ENCODE measurements at regions not wholly inside any gene's neighbourhood (a gene's known extent, or its start where the extent isn't known, plus 50 kb on each side); places are given as distances from the start of the nearest gene placed in this dataset.

GRCh38 chr1:221012120-221012519 lies 132.9 kb downstream of the HLX start:
- no peak for TF ChIP-seq CTCF (IDR thresholded peaks at IDR 0.05; ENCODE audit: low read depth, low read length)
- H3K27me3 ChIP-seq (ENCODE audit: insufficient read depth, low read depth, severe bottlenecking) = no peaks in the 10 kb centered on the region
- H3K9me3 ChIP-seq (ENCODE audit: severe bottlenecking) = no peaks in the 10 kb centered on the region

GRCh38 chr1:221013691-221014660 lies 134.7 kb downstream of the HLX start:
- DNase-seq = no peak
- Histone ChIP-seq H3K4me3 (ENCODE audit: low read depth, low read length) (no peak overlapping the region), H3K27ac (no peak overlapping the region), H3K27me3 (ENCODE audit: insufficient read depth, low read depth, severe bottlenecking) (no peaks in the 10 kb centered on the region), H3K36me3 (no peaks in the 10 kb centered on the region), H3K9me3 (ENCODE audit: severe bottlenecking) (no peaks in the 10 kb centered on the region)
- TF ChIP-seq CTCF (IDR thresholded peaks at IDR 0.05; ENCODE audit: low read depth, low read length) = no peak

More at GRCh38 chr1:221012120-221012519, 132.9 kb downstream of the HLX start:
- Histone ChIP-seq H3K27ac (no peak overlapping the region), H3K4me3 (ENCODE audit: low read depth, low read length) (no peak overlapping the region), H3K36me3 (no peaks in the 10 kb centered on the region)
- DNase-seq = no peak

- Histone ChIP-seq H3K9me3 (ENCODE audit: severe bottlenecking) (no peaks in the 10 kb centered on the region), H3K4me3 (ENCODE audit: low read depth, low read length) (no peak overlapping the region), H3K27me3 (ENCODE audit: insufficient read depth, low read depth, severe bottlenecking) (no peaks in the 10 kb centered on the region), H3K27ac (no peak overlapping the region), H3K36me3 (no peaks in the 10 kb centered on the region)
- DNase-seq = no peak
- no peak for TF ChIP-seq CTCF (IDR thresholded peaks at IDR 0.05; ENCODE audit: low read depth, low read length)
These were observed 136.0 kb downstream of the HLX start for GRCh38 chr1:221015159-221015790.

DNA sequence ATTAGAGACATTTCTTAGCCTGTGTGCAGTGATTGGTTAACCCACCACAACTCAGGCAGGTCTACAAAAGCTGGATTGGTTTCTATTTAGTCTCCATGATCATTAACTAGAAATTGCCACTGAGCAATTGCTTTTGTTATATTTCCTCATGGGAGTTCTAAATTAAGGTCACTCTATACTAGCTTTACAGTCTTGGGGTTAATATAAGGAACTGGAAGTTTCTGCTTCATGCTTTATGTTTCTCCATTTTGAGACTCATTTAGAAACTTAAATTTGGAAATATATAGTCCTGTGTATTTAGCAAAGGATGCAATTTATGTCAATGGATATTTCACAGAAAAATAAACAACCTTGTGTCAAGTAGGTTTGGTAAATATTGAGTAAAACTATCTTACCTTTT lies 137.5 kb downstream of the HLX start:
- H3K27me3 ChIP-seq (ENCODE audit: insufficient read depth, low read depth, severe bottlenecking) = no peaks in the 10 kb centered on the region
- DNase-seq = no peak
- no peak overlapping the region for H3K4me3 ChIP-seq (ENCODE audit: low read depth, low read length)
- TF ChIP-seq CTCF (IDR thresholded peaks at IDR 0.05; ENCODE audit: low read depth, low read length) = no peak
- no peak overlapping the region for H3K27ac ChIP-seq
- H3K9me3 ChIP-seq (ENCODE audit: severe bottlenecking) = no peaks in the 10 kb centered on the region
- H3K36me3 ChIP-seq = no peaks in the 10 kb centered on the region

DNA sequence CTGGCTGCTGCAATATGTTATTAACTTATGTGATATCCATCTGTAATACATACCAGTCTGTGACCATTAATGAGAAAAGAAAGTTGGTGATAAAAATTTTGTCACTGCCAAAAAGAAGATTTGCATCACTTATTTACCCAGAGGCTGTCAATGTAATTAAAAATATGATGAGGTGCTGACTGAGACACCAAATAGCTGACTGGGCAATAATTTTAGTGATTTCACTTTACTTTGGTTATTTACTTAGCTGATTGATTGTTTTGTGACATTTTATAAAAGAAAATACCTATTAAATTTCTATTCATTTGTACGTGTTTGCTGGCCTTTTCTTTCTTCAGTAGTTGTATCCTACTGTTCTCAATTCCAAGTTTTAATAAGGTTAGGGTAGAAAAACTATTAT lies 139.2 kb downstream of the HLX start:
- Histone ChIP-seq H3K4me3 (ENCODE audit: low read depth, low read length) (no peak overlapping the region), H3K36me3 (no peaks in the 10 kb centered on the region), H3K9me3 (ENCODE audit: severe bottlenecking) (no peaks in the 10 kb centered on the region), H3K27ac (no peak overlapping the region), H3K27me3 (ENCODE audit: insufficient read depth, low read depth, severe bottlenecking) (no peaks in the 10 kb centered on the region)
- no peak for DNase-seq
- TF ChIP-seq CTCF (IDR thresholded peaks at IDR 0.05; ENCODE audit: low read depth, low read length) = no peak
